Stomach (tissue), 4 donors: ENCODE measurements at regions not wholly inside any gene's neighbourhood (a gene's known extent, or its start where the extent isn't known, plus 50 kb on each side); places are given as distances from the start of the nearest gene placed in this dataset.

Experiments used
- CTCF ChIP-seq, 7 experiments: fragments of 450-650 bp in 4 of 7; fragments of 200-600 bp in 3 of 7; sonication (generic) in 3 of 7; IDR thresholded peaks; one replicate each; pipeline ENCODE4 v1.5.1; 2016 to 2019; ENCODE audit warnings: antibody characterized with exemption in 7 of 7, control low read depth in 2 of 7, mild to moderate bottlenecking in 1 of 7
- EP300 ChIP-seq: sonication (generic); formaldehyde crosslinking; IDR thresholded peaks from one replicate; pipeline ENCODE4 v1.6.1; 2017; ENCODE audit warnings: antibody characterized with exemption
- POLR2A ChIP-seq, 4 donors: fragments of 450-650 bp; IDR thresholded peaks; one replicate each; pipeline ENCODE4 v1.6.1; 2016; ENCODE audit warnings: antibody characterized with exemption in 4 of 4, control low read depth in 2 of 4, mild to moderate bottlenecking in 1 of 4, moderate library complexity in 1 of 4
- POLR2AphosphoS5 ChIP-seq, 3 donors: sonication (generic); formaldehyde crosslinking; IDR thresholded peaks; one replicate each; pipeline ENCODE4 v1.6.1; 2016; ENCODE audit warnings: antibody characterized with exemption in 3 of 3

DNA sequence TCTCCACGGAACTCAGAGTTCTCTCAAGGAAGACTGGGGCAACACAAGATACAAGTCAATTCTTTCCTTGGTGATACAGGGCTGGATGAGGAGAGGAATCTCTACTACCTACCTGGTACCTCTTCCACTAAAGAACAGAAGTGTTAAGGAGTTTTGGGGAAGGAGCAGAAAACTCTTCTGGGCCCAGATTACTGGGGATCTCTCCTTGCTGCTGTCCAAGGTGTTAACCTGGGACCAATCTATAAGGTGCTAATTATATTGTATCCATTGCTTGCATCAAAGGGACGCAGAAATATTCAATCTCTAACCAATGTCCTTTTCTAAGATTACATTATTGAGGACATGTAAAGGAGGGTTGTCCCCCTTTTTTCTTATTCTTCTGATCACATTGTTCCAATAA is 1102.5 kb downstream of the AMY1C start:
- TF ChIP-seq CTCF (IDR thresholded peaks at IDR 0.05) (no peak), POLR2A (IDR thresholded peaks at IDR 0.05) (no peak), POLR2AphosphoS5 (IDR thresholded peaks at IDR 0.05) (no peak), EP300 (no peak)
